Heart right ventricle (tissue), 16 donors: ENCODE measurements at regions not wholly inside any gene's neighbourhood (a gene's known extent, or its start where the extent isn't known, plus 50 kb on each side); places are given as distances from the start of the nearest gene placed in this dataset.
"Not testable (repeated sequence)": the region's sequence is repeated elsewhere in the genome, so short reads cannot be mapped to it uniquely, and the experiment has no call there.

Source experiments
- ATAC-seq, 8 donors: fragments of 200-7000 bp; cut with Tn5 transposase; one replicate each; pipeline ENCODE4 v1.9.1; 2020; ENCODE audit warnings: mild to moderate bottlenecking in 8 of 8, moderate library complexity in 8 of 8, moderate number of reproducible peaks in 1 of 8
- DNase-seq, 2 donors: peaks; one replicate each; pipeline ENCODE4 v3.0.0-alpha.2; 2020
- H3K27ac ChIP-seq, 10 donors: fragments of 200-600 bp; sonication (generic) in 2 of 10; one replicate each; pipeline versions ENCODE4 v1.5.0 to v1.8.0; 2020 to 2022; ENCODE audit warnings: mild to moderate bottlenecking in 3 of 10
- H3K27me3 ChIP-seq, 7 donors: fragments of 200-600 bp; one replicate each; pipeline ENCODE4 v1.8.0; 2021 to 2022; ENCODE audit warnings: mild to moderate bottlenecking in 2 of 7
- H3K36me3 ChIP-seq, 9 donors: fragments of 200-600 bp; sonication (generic) in 1 of 9; one replicate each; pipeline versions ENCODE4 v1.5.0 to v1.8.0; 2020 to 2022; ENCODE audit warnings: mild to moderate bottlenecking in 2 of 9
- H3K4me1 ChIP-seq, 9 donors: fragments of 200-600 bp; sonication (generic) in 1 of 9; one replicate each; pipeline versions ENCODE4 v1.5.0 to v1.8.0; 2020 to 2022; ENCODE audit warnings: mild to moderate bottlenecking in 4 of 9
- H3K4me3 ChIP-seq, 10 donors: fragments of 200-600 bp; sonication (generic) in 2 of 10; one replicate each; pipeline versions ENCODE4 v1.5.0 to v1.8.0; 2020 to 2022; ENCODE audit warnings: mild to moderate bottlenecking in 7 of 10, moderate library complexity in 2 of 10
- H3K9me3 ChIP-seq, 11 donors: fragments of 200-600 bp in 10 of 11; sonication (generic) in 2 of 11; one replicate each; pipeline versions ENCODE4 v1.5.0 to v1.8.0; 2013 to 2022; ENCODE audit warnings: mild to moderate bottlenecking in 2 of 11, control low read depth in 1 of 11, moderate library complexity in 1 of 11
- WGBS, 2 donors: extraction: QIAGEN DNeasy Blood & Tissue Kit; methylation state at CpG; one replicate each; pipeline ENCODE4 v1.1.7; 2013; ENCODE audit warnings: inconsistent platforms in 1 of 2; 5-methylcytosine and 5-hydroxymethylcytosine counted together
- intact Hi-C, 10 donors: fragments of 100-400 bp; cut with DNase I; formaldehyde crosslinking; loops; one replicate each; pipeline versions ENCODE4 v1.11.1 to v1.14.2; 2022
- TF ChIP-seq, protein P1 (sequence below), 9 donors: fragments of 200-600 bp; sonication (generic) in 2 of 9; IDR thresholded peaks; one replicate each; pipeline versions ENCODE4 v1.5.0 to v1.8.0; 2021 to 2022; ENCODE audit warnings: antibody characterized with exemption in 9 of 9, mild to moderate bottlenecking in 5 of 9, moderate library complexity in 1 of 9
- donor health status: Arrhythmogenic right ventricular cardiomyopathy.
- donor health status: ischemic (EF 13 %, LVEDD 7.1; RV severe dilation, severe dysfunction).
- donor health status: healthy with polysubstance abuse.
- donor health status: DM: no; HTN: yes; CAD: no.
- donor health status: DM: no; HTN: no; CAD: no.
- donor health status: ischemic (EF 25% LVEDD 6.9; RV normal size, moderate dysfunction).
- donor health status: ischemic (EF 25% LVEDD 5.7; RV mildly dilated, moderate dysfunction).
- donor health status: healthy.
- donor health status: DM: yes; HTN: yes; CAD: no.
- donor health status: Ischemic cardiomyopathy.
- donor health status: ischemic (EF 35%, LVEDD 5.7; RV mildly dilated, moderate dysfunction).
- donor health status: nonischemic (EF 11% LVEDD 7.7; RV severe dilation, severe dysfunction).
- donor health status: DM: yes; HTN: yes; CAD: no.
- donor health status: PGD.
- donor health status: ischemic (EF 29% LVEDD 5.4; RV normal size, mild dysfunction).
- donor health status: nonischemic (EF 23%, LVEDD 6.1; RV moderate dilation, normal function).

DNA sequence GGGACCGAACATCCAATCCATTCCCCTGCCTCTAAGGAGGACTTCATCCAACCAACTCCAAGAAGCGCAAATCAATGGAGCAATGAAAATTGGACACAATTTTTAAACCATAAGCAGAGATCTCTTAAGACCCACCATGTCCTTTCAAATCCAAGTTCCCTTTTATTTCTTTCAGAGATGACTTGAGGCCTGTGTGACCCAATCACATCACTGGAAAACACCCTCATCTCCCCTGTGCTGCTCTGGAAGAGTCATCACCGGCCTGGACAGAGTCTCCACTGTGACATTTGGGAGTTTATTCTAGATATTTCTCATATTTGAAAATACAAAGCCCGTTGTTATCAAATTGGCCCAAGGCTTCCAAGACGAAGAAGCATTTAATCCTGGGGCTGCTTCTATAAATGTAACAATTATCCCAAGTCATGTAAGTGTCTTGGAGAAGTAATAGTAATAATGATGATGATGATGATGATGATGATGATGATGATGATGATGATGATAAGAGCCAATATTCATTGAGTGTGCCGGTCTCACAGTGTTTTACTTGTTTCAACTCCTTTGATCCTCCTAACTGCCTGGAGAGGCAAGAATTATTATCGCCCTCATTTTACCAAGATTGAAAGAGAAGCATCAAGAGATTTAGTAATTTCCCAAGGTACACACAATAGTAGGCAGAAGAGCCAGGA is 72.1 kb downstream of the COPRS start:
- Histone ChIP-seq H3K4me3 (no peak overlapping the region), H3K27ac (no peak overlapping the region), H3K36me3 (no peaks in the 10 kb centered on the region), H3K27me3 (no peaks in the 10 kb centered on the region), H3K9me3 (no peaks in the 10 kb centered on the region), H3K4me1 (peaks cover 0 to 14% (median 6%) of the 10 kb centered on the region in 9 donors)
- WGBS, 2 donors = 86% methylated on average over 7 of the region's 7 CpGs
- DNase-seq = no peak
- no peak for ATAC-seq
- intact Hi-C loops = no loop called here
- TF ChIP-seq, protein P1, sequence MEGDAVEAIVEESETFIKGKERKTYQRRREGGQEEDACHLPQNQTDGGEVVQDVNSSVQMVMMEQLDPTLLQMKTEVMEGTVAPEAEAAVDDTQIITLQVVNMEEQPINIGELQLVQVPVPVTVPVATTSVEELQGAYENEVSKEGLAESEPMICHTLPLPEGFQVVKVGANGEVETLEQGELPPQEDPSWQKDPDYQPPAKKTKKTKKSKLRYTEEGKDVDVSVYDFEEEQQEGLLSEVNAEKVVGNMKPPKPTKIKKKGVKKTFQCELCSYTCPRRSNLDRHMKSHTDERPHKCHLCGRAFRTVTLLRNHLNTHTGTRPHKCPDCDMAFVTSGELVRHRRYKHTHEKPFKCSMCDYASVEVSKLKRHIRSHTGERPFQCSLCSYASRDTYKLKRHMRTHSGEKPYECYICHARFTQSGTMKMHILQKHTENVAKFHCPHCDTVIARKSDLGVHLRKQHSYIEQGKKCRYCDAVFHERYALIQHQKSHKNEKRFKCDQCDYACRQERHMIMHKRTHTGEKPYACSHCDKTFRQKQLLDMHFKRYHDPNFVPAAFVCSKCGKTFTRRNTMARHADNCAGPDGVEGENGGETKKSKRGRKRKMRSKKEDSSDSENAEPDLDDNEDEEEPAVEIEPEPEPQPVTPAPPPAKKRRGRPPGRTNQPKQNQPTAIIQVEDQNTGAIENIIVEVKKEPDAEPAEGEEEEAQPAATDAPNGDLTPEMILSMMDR (IDR thresholded peaks at IDR 0.05) = no peak

DNA sequence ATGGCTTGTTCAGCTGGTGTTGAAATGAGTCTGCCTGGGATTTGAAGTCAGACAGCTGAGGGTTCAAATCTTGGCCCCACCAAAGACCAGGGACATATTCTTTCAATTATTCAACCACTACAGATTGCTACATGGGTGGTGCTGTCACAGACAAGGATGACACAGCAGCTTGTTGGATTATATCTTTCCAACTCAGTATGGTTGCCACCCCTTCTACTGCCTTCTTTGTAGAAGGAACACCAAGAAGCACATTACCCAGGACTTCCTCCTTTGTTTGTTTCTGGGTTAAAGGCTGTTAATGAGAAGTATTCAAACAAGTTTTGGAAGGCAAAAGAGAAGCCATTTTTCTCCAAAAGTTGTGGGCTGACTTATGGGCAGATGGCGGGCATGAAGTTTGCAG is 78.6 kb downstream of the COPRS start:
- Histone ChIP-seq H3K36me3 (no peaks in the 10 kb centered on the region), H3K9me3 (peaks cover 0 to 4% (median 0%) of the 10 kb centered on the region in 11 donors), H3K27me3 (no peaks in the 10 kb centered on the region), H3K4me3 (no peak overlapping the region), H3K27ac (no peak overlapping the region), H3K4me1 (peaks cover 0 to 7% (median 0%) of the 10 kb centered on the region in 9 donors)
- intact Hi-C loops = no loop called here
- WGBS, 2 donors = 97% methylated on average over 1 of the region's 1 CpG
- TF ChIP-seq, protein P1 (IDR thresholded peaks at IDR 0.05) = no peak
- ATAC-seq = no peak
- DNase-seq = no peak

DNA sequence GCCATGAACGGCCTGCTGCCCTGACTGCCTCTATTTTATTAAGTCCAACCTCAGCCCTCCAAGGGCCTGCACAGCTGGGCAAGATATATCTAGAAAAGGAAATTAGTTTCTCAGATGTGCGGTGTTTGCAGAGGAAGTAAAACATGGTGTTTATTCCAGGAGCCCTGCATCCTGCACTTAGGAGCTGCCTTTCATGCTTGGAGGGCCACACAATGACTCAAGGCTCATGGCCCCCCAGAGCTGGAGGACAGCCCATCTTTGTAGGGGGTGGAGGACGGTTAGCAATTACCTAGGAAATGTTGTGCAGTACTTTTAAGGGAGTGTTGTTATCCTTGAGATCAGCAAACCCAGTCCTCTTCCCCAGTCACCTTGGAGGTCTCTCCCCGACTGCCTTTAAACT is 80.5 kb downstream of the COPRS start:
- ATAC-seq = peak in 6 of 8 donors; percentile 61 to 92 (median 84)
- TF ChIP-seq, protein P1 (IDR thresholded peaks at IDR 0.05) = no peak

DNA sequence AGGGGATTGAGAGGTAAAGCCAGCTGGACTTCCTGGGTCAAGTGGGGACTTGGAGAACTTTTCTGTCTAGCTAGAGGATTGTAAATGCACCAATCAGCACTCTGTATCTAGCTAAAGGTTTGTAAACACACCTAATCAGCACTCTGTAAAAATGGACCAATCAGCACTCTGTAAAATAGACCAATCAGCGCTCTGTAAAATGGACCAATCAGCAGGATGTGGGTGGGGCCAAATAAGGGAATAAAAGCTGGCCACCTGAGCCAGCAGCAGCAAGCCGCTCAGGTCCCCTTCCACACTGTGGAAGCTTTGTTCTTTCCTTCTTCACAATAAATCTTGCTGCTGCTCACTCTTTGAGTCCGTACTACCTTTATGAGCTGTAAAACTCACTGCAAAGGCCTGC is 87.7 kb downstream of the COPRS start:
- ATAC-seq, H3K4me3 ChIP-seq, H3K27me3 ChIP-seq, H3K4me1 ChIP-seq, DNase-seq, H3K36me3 ChIP-seq, H3K27ac ChIP-seq, intact Hi-C loops, H3K9me3 ChIP-seq: not testable (repeated sequence)
- WGBS, 2 donors = 97 to 100% methylated on average over 3 of the region's 3 CpGs

More for the DNA sequence above, 80.5 kb downstream of the COPRS start:
- Histone ChIP-seq H3K36me3 (no peaks in the 10 kb centered on the region), H3K4me3 (no peak overlapping the region), H3K9me3 (peaks cover 0 to 4% (median 0%) of the 10 kb centered on the region in 11 donors), H3K27me3 (no peaks in the 10 kb centered on the region), H3K4me1 (peaks cover 0 to 7% (median 0%) of the 10 kb centered on the region in 9 donors), H3K27ac (peak overlapping the region in 4 of 10 donors; percentile 10 to 74 (median 47))
- intact Hi-C loops = no loop called here
- peak in 1 of 2 donors; percentile 26 for DNase-seq
- 46 to 58% methylated on average over 4 of the region's 4 CpGs for WGBS, 2 donors

DNA sequence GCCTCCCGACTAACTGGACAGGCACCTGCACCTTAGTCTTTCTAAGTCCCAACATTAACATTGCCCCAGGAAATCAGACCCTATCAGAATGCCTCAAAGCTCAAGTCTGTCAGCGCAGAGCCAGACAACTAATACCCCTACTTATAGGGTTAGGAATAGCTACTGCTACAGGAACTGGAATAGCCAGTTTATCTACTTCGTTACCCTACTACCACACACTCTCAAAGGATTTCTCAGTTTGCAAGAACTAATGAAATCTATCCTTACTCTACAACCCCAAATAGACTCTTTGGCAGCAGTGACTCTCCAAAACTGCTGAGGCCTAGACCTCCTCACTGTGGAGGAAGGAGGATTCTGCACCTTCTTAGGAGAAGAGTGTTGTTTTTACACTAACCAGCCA is 88.5 kb downstream of the COPRS start:
- WGBS, 2 donors = 95 to 96% methylated on average over 3 of the region's 3 CpGs
- not testable (repeated sequence) for ATAC-seq

DNA sequence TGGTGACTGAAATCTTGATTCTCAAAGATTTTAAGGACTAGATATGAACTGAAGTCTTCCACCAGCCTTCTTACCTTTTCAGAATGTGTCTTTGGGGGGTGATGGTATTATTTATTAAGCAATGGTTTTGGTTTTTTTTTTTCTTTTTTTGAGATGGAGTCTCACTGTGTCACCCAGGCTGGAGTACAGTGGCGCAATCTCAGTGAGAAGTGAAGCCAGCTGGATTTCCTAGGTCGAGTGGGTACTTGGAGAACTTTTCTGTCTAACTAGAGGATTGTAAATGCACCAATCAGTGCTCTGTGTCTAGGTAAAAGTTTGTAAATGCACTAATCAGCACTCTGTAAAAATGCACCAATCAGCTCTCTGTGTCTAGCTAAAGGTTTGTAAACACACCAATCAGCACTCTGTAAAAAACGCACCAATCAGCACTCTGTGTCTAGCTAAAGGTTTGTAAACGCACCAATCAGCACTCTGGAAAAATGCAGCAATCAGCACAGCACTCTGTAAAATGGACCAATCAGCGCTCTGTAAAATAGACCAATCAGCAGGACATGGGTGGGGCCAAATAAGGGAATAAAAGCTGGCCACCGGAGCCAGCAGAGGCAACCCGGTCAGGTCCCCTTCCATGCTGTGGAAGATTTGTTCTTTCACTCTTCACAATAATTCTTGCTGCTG is 97.1 kb downstream of the COPRS start:
- H3K27me3 ChIP-seq, intact Hi-C loops, ATAC-seq, H3K4me3 ChIP-seq, H3K36me3 ChIP-seq, DNase-seq, H3K27ac ChIP-seq, H3K4me1 ChIP-seq: not testable (repeated sequence)
- H3K9me3 ChIP-seq = peaks cover 0 to 11% (median 0%) of the 10 kb centered on the region in 11 donors
- WGBS, 2 donors = 93 to 97% methylated on average over 7 of the region's 7 CpGs

More for the DNA sequence above, 88.5 kb downstream of the COPRS start:
- intact Hi-C loops, H3K27ac ChIP-seq, H3K36me3 ChIP-seq, H3K27me3 ChIP-seq, H3K4me3 ChIP-seq, DNase-seq, H3K4me1 ChIP-seq, H3K9me3 ChIP-seq: not testable (repeated sequence)
